Lung (tissue), 11 donors: ENCODE measurements at regions not wholly inside any gene's neighbourhood (a gene's known extent, or its start where the extent isn't known, plus 50 kb on each side); places are given as distances from the start of the nearest gene placed in this dataset.

Experiments
- ATAC-seq: fragments of 200-7000 bp; cut with Tn5 transposase; one replicate; pipeline ENCODE4 v1.9.1; 2020; ENCODE audit warnings: moderate number of reproducible peaks; ENCODE audit not compliant: insufficient read depth, low FRiP score
- DNase-seq, 3 donors: peaks; one replicate each; pipeline ENCODE4 v3.0.0-alpha.2; 2013 to 2017
- H3K27ac ChIP-seq, 2 donors: one replicate each; pipeline ENCODE4 v1.5.1; 2013; ENCODE audit warnings: mild to moderate bottlenecking in 2 of 2, moderate library complexity in 2 of 2, control low read depth in 1 of 2, inconsistent platforms in 1 of 2, low read depth in 1 of 2, low read length in 1 of 2
- H3K27me3 ChIP-seq, 3 donors: one replicate each; pipeline ENCODE4 v1.5.1; 2013; ENCODE audit warnings: low read length in 2 of 3; ENCODE audit not compliant: control insufficient read depth in 3 of 3, insufficient read depth in 3 of 3
- H3K36me3 ChIP-seq, 4 donors: one replicate each; pipeline ENCODE4 v1.5.1; 2013; ENCODE audit warnings: low read length in 4 of 4, mild to moderate bottlenecking in 1 of 4, moderate library complexity in 1 of 4; ENCODE audit not compliant: control insufficient read depth in 4 of 4, insufficient read depth in 4 of 4
- H3K4me1 ChIP-seq, 5 donors: one replicate each; pipeline ENCODE4 v1.5.1; 2013; ENCODE audit warnings: low read length in 5 of 5, mild to moderate bottlenecking in 2 of 5, moderate library complexity in 1 of 5; ENCODE audit not compliant: control insufficient read depth in 5 of 5, insufficient read depth in 5 of 5
- H3K4me3 ChIP-seq: one replicate; pipeline ENCODE4 v1.5.1; 2013; ENCODE audit warnings: mild to moderate bottlenecking, control low read depth, moderate library complexity
- H3K9ac ChIP-seq, 2 donors: one replicate each; pipeline ENCODE4 v1.5.1; 2013; ENCODE audit warnings: low read length in 2 of 2, control low read depth in 1 of 2; ENCODE audit not compliant: insufficient read depth in 1 of 2
- H3K9me3 ChIP-seq, 4 donors: one replicate each; pipeline ENCODE4 v1.5.1; 2013; ENCODE audit warnings: low read length in 3 of 4, mild to moderate bottlenecking in 1 of 4, moderate library complexity in 1 of 4; ENCODE audit not compliant: control insufficient read depth in 4 of 4, insufficient read depth in 3 of 4
- CTCF ChIP-seq: IDR thresholded peaks from 2 replicates; pipeline ENCODE4 v1.5.1; 2012; ENCODE audit warnings: mild to moderate bottlenecking; ENCODE audit errors: control extremely low read depth, extremely low read depth
- WGBS, 2 donors: extraction: QIAGEN DNeasy Blood & Tissue Kit; methylation state at CpG; one replicate each; pipeline ENCODE4 v1.1.7; 2013; 5-methylcytosine and 5-hydroxymethylcytosine counted together
- donor health status: control.
- donor health status: control.
- donor health status: Bipolar disorder and iron deficiency.
- donor health status: healthy.
- donor health status: DM: yes; HTN: yes; CAD: no.

GRCh38 chr3:144553301-144553700 is 581.7 kb downstream of the DIPK2A start:
- H3K9ac ChIP-seq, result no peak overlapping the region
- H3K27ac ChIP-seq, result no peak overlapping the region
- H3K36me3 ChIP-seq, result no peaks in the 10 kb centered on the region
- H3K9me3 ChIP-seq, result no peaks in the 10 kb centered on the region
- no peaks in the 10 kb centered on the region for H3K27me3 ChIP-seq
- H3K4me3 ChIP-seq, result no peak overlapping the region
- peaks cover 0 to 7% (median 0%) of the 10 kb centered on the region in 5 donors for H3K4me1 ChIP-seq
- TF ChIP-seq CTCF, result no peak
- DNase-seq (no peak), ATAC-seq (no peak)
- WGBS, 2 donors, result 59 to 66% methylated on average over 1 of the region's 1 CpG

GRCh38 chr3:144554889-144555288 is 583.3 kb downstream of the DIPK2A start:
- Histone ChIP-seq H3K4me1 (peaks cover 0 to 4% (median 0%) of the 10 kb centered on the region in 5 donors), H3K27ac (no peak overlapping the region), H3K9ac (no peak overlapping the region), H3K9me3 (no peaks in the 10 kb centered on the region), H3K4me3 (no peak overlapping the region), H3K36me3 (no peaks in the 10 kb centered on the region), H3K27me3 (no peaks in the 10 kb centered on the region)
- 70 to 88% methylated on average over 5 of the region's 5 CpGs for WGBS, 2 donors
- TF ChIP-seq CTCF, result no peak
- ATAC-seq (no peak), DNase-seq (no peak)

- no peak for ATAC-seq
- no peak for TF ChIP-seq CTCF
- Histone ChIP-seq H3K9me3 (no peaks in the 10 kb centered on the region), H3K36me3 (no peaks in the 10 kb centered on the region), H3K9ac (no peak overlapping the region), H3K4me1 (peaks cover 0 to 4% (median 0%) of the 10 kb centered on the region in 5 donors), H3K4me3 (no peak overlapping the region), H3K27ac (no peak overlapping the region), H3K27me3 (no peaks in the 10 kb centered on the region)
- no peak for DNase-seq
- 81 to 82% methylated on average over 3 of the region's 3 CpGs for WGBS, 2 donors
Measured at GRCh38 chr3:144556392-144556791, 584.8 kb downstream of the DIPK2A start.

GRCh38 chr3:144557515-144557914 is 585.9 kb downstream of the DIPK2A start:
- no peak overlapping the region for H3K9ac ChIP-seq
- no peaks in the 10 kb centered on the region for H3K27me3 ChIP-seq
- no peaks in the 10 kb centered on the region for H3K9me3 ChIP-seq
- H3K27ac ChIP-seq, result no peak overlapping the region
- DNase-seq (no peak), ATAC-seq (no peak)
- TF ChIP-seq CTCF, result no peak
- no peak overlapping the region for H3K4me3 ChIP-seq
- peaks cover 0 to 4% (median 0%) of the 10 kb centered on the region in 5 donors for H3K4me1 ChIP-seq
- H3K36me3 ChIP-seq, result no peaks in the 10 kb centered on the region
- WGBS, 2 donors, result 94 to 96% methylated on average over 2 of the region's 2 CpGs
